ENCODE measurements at regions not wholly inside any gene's neighbourhood (a gene's known extent, or its start where the extent isn't known, plus 50 kb on each side); places are given as distances from the start of the nearest gene placed in this dataset.

- H3K36me3 Mint-ChIP-seq (ENCODE audit: low read depth) = no peaks in the 10 kb centered on the region
- H3K27me3 Mint-ChIP-seq (ENCODE audit: low read depth) = peaks cover 10% of the 10 kb centered on the region
- intact Hi-C loops (cut with micrococcal nuclease) = no loop called here
- peaks cover 3% of the 10 kb centered on the region for H3K9me3 Mint-ChIP-seq
- CTCF ChIA-PET = no interaction called here
- no peak overlapping the region for H3K4me3 Mint-ChIP-seq
- H3K27ac Mint-ChIP-seq = no peak overlapping the region
- no peak for DNase-seq
- no peaks in the 10 kb centered on the region for H3K4me1 Mint-ChIP-seq (ENCODE audit: low read depth)
Observed at GRCh38 chr2:235286622-235287374, 207.0 kb upstream of the AGAP1 start.

GRCh38 chr2:235287375-235287733 is 206.5 kb upstream of the AGAP1 start:
- H3K27ac Mint-ChIP-seq = no peak overlapping the region
- no peak overlapping the region for H3K4me3 Mint-ChIP-seq
- H3K36me3 Mint-ChIP-seq (ENCODE audit: low read depth) = no peaks in the 10 kb centered on the region
- intact Hi-C loops (cut with micrococcal nuclease) = no loop called here
- H3K27me3 Mint-ChIP-seq (ENCODE audit: low read depth) = peaks cover 10% of the 10 kb centered on the region
- DNase-seq = no peak
- peaks cover 3% of the 10 kb centered on the region for H3K9me3 Mint-ChIP-seq
- CTCF ChIA-PET = no interaction called here
- H3K4me1 Mint-ChIP-seq (ENCODE audit: low read depth) = no peaks in the 10 kb centered on the region

- Mint-ChIP-seq H3K4me3 (no peak overlapping the region), H3K27ac (no peak overlapping the region), H3K36me3 (ENCODE audit: low read depth) (no peaks in the 10 kb centered on the region), H3K9me3 (no peaks in the 10 kb centered on the region), H3K4me1 (ENCODE audit: low read depth) (no peaks in the 10 kb centered on the region), H3K27me3 (ENCODE audit: low read depth) (peaks cover 4% of the 10 kb centered on the region)
- CTCF ChIA-PET = no interaction called here
- intact Hi-C loops (cut with micrococcal nuclease) = no loop called here
- DNase-seq = no peak
Observed at GRCh38 chr2:235291461-235291860, 202.4 kb upstream of the AGAP1 start.

- Mint-ChIP-seq H3K4me3 (no peak overlapping the region), H3K36me3 (ENCODE audit: low read depth) (no peaks in the 10 kb centered on the region), H3K4me1 (ENCODE audit: low read depth) (no peaks in the 10 kb centered on the region), H3K27me3 (ENCODE audit: low read depth) (peaks cover 4% of the 10 kb centered on the region), H3K27ac (no peak overlapping the region), H3K9me3 (no peaks in the 10 kb centered on the region)
- CTCF ChIA-PET = no interaction called here
- intact Hi-C loops (cut with micrococcal nuclease) = no loop called here
- no peak for DNase-seq
Observed at GRCh38 chr2:235293061-235293460, 200.8 kb upstream of the AGAP1 start.

GRCh38 chr2:235295831-235296230 is 198.0 kb upstream of the AGAP1 start:
- no peaks in the 10 kb centered on the region for H3K4me1 Mint-ChIP-seq (ENCODE audit: low read depth)
- no peak overlapping the region for H3K4me3 Mint-ChIP-seq
- no peaks in the 10 kb centered on the region for H3K36me3 Mint-ChIP-seq (ENCODE audit: low read depth)
- H3K27ac Mint-ChIP-seq = no peak overlapping the region
- DNase-seq = no peak
- intact Hi-C loops (cut with micrococcal nuclease) = no loop called here
- peaks cover 8% of the 10 kb centered on the region for H3K27me3 Mint-ChIP-seq (ENCODE audit: low read depth)
- CTCF ChIA-PET = no interaction called here
- no peaks in the 10 kb centered on the region for H3K9me3 Mint-ChIP-seq

GRCh38 chr2:235300368-235301201 is 193.3 kb upstream of the AGAP1 start:
- Mint-ChIP-seq H3K27me3 (ENCODE audit: low read depth) (peaks cover 31% of the 10 kb centered on the region), H3K4me1 (ENCODE audit: low read depth) (no peaks in the 10 kb centered on the region), H3K4me3 (no peak overlapping the region), H3K27ac (no peak overlapping the region), H3K9me3 (no peaks in the 10 kb centered on the region), H3K36me3 (ENCODE audit: low read depth) (no peaks in the 10 kb centered on the region)
- CTCF ChIA-PET = interaction anchor here (0.6 to 0.8 kb wide), 2 partner anchors 453 to 479 kb away, joined by 3 to 4 read pairs; no protein-coding TSS in a partner anchor
- no peak for DNase-seq
- intact Hi-C loops (cut with micrococcal nuclease) = no loop called here

- H3K27me3 Mint-ChIP-seq (ENCODE audit: low read depth) = peaks cover 33% of the 10 kb centered on the region
- H3K27ac Mint-ChIP-seq = no peak overlapping the region
- H3K4me1 Mint-ChIP-seq (ENCODE audit: low read depth) = no peaks in the 10 kb centered on the region
- CTCF ChIA-PET = interaction anchor here (0.6 kb wide), 1 partner anchor 478 kb away, joined by 4 read pairs; no protein-coding TSS in a partner anchor
- H3K9me3 Mint-ChIP-seq = no peaks in the 10 kb centered on the region
- no peak for DNase-seq
- H3K4me3 Mint-ChIP-seq = no peak overlapping the region
- intact Hi-C loops (cut with micrococcal nuclease) = no loop called here
- H3K36me3 Mint-ChIP-seq (ENCODE audit: low read depth) = no peaks in the 10 kb centered on the region
Observed at GRCh38 chr2:235301202-235302076, 192.4 kb upstream of the AGAP1 start.

GRCh38 chr2:235302263-235302662 is 191.6 kb upstream of the AGAP1 start:
- Mint-ChIP-seq H3K36me3 (ENCODE audit: low read depth) (no peaks in the 10 kb centered on the region), H3K4me1 (ENCODE audit: low read depth) (no peaks in the 10 kb centered on the region), H3K4me3 (no peak overlapping the region), H3K9me3 (no peaks in the 10 kb centered on the region), H3K27me3 (ENCODE audit: low read depth) (peaks cover 32% of the 10 kb centered on the region), H3K27ac (no peak overlapping the region)
- CTCF ChIA-PET = no interaction called here
- DNase-seq = no peak
- intact Hi-C loops (cut with micrococcal nuclease) = no loop called here

- H3K4me1 Mint-ChIP-seq (ENCODE audit: low read depth) = no peaks in the 10 kb centered on the region
- no peak overlapping the region for H3K27ac Mint-ChIP-seq
- no peaks in the 10 kb centered on the region for H3K36me3 Mint-ChIP-seq (ENCODE audit: low read depth)
- peaks cover 30% of the 10 kb centered on the region for H3K27me3 Mint-ChIP-seq (ENCODE audit: low read depth)
- no peaks in the 10 kb centered on the region for H3K9me3 Mint-ChIP-seq
- intact Hi-C loops (cut with micrococcal nuclease) = no loop called here
- CTCF ChIA-PET = interaction anchor here (0.7 kb wide), 1 partner anchor 16 kb away, joined by 3 read pairs; no protein-coding TSS in a partner anchor
- no peak for DNase-seq
- H3K4me3 Mint-ChIP-seq = no peak overlapping the region
Observed at GRCh38 chr2:235303499-235304291, 190.1 kb upstream of the AGAP1 start.

GRCh38 chr2:235305678-235306077 is 188.2 kb upstream of the AGAP1 start:
- CTCF ChIA-PET = interaction anchor here (1.1 kb wide), 1 partner anchor 13 kb away, joined by 3 read pairs; no protein-coding TSS in a partner anchor
- H3K4me3 Mint-ChIP-seq = no peak overlapping the region
- intact Hi-C loops (cut with micrococcal nuclease) = no loop called here
- H3K27ac Mint-ChIP-seq = no peak overlapping the region
- no peaks in the 10 kb centered on the region for H3K4me1 Mint-ChIP-seq (ENCODE audit: low read depth)
- no peaks in the 10 kb centered on the region for H3K9me3 Mint-ChIP-seq
- H3K27me3 Mint-ChIP-seq (ENCODE audit: low read depth) = peaks cover 27% of the 10 kb centered on the region
- DNase-seq = no peak
- no peaks in the 10 kb centered on the region for H3K36me3 Mint-ChIP-seq (ENCODE audit: low read depth)

- CTCF ChIA-PET = no interaction called here
- Mint-ChIP-seq H3K36me3 (ENCODE audit: low read depth) (no peaks in the 10 kb centered on the region), H3K9me3 (no peaks in the 10 kb centered on the region), H3K4me3 (no peak overlapping the region), H3K4me1 (ENCODE audit: low read depth) (no peaks in the 10 kb centered on the region), H3K27me3 (ENCODE audit: low read depth) (peaks cover 10% of the 10 kb centered on the region), H3K27ac (no peak overlapping the region)
- intact Hi-C loops (cut with micrococcal nuclease) = no loop called here
- DNase-seq = no peak
Observed at GRCh38 chr2:235311044-235311443, 182.8 kb upstream of the AGAP1 start.

GRCh38 chr2:235312571-235312970 is 181.3 kb upstream of the AGAP1 start:
- DNase-seq = no peak
- Mint-ChIP-seq H3K4me3 (no peak overlapping the region), H3K9me3 (no peaks in the 10 kb centered on the region), H3K27me3 (ENCODE audit: low read depth) (peaks cover 7% of the 10 kb centered on the region), H3K4me1 (ENCODE audit: low read depth) (no peaks in the 10 kb centered on the region), H3K27ac (no peak overlapping the region), H3K36me3 (ENCODE audit: low read depth) (no peaks in the 10 kb centered on the region)
- intact Hi-C loops (cut with micrococcal nuclease) = no loop called here
- CTCF ChIA-PET = no interaction called here

Measured in activated naive CD4-positive, alpha-beta T cell treated with anti-CD3 and anti-CD28 coated beads for 36 hours (primary cell).